ENCODE measurements at regions not wholly inside any gene's neighbourhood (a gene's known extent, or its start where the extent isn't known, plus 50 kb on each side); places are given as distances from the start of the nearest gene placed in this dataset.

DNA sequence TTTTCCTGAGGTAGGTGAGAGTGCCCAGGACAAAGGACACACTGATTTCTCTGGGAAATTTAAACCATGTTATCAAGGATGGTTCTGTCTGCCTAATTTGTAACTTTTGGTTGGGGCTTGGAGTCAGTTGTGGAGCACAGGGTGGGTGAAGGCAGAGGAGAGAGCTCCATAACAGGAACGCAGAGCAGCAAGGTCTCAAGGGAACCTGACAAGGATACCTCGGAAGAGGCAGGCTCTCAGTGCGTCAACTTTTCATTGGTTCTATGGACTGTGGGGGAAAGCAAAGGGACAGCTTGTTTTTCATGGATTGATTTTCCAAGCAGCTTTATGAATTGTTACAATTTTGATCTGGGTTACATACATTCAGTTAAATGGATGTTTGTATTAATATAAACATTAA is 110.4 kb downstream of the SLIT2 start:
- TF ChIP-seq, protein P1, sequence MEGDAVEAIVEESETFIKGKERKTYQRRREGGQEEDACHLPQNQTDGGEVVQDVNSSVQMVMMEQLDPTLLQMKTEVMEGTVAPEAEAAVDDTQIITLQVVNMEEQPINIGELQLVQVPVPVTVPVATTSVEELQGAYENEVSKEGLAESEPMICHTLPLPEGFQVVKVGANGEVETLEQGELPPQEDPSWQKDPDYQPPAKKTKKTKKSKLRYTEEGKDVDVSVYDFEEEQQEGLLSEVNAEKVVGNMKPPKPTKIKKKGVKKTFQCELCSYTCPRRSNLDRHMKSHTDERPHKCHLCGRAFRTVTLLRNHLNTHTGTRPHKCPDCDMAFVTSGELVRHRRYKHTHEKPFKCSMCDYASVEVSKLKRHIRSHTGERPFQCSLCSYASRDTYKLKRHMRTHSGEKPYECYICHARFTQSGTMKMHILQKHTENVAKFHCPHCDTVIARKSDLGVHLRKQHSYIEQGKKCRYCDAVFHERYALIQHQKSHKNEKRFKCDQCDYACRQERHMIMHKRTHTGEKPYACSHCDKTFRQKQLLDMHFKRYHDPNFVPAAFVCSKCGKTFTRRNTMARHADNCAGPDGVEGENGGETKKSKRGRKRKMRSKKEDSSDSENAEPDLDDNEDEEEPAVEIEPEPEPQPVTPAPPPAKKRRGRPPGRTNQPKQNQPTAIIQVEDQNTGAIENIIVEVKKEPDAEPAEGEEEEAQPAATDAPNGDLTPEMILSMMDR (IDR thresholded peaks at IDR 0.05; ENCODE audit: unreplicated experiment): no peak
- no peaks in the 10 kb centered on the region for H3K9me3 Mint-ChIP-seq (ENCODE audit: low read depth)
- no peak overlapping the region for H3K27ac Mint-ChIP-seq
- no peak for DNase-seq (ENCODE audit: low spot score, unreplicated experiment)
- H3K36me3 Mint-ChIP-seq (ENCODE audit: insufficient read depth): no peaks in the 10 kb centered on the region
- H3K27me3 Mint-ChIP-seq: no peaks in the 10 kb centered on the region
- no peak overlapping the region for H3K4me3 Mint-ChIP-seq (ENCODE audit: low read depth)
- H3K4me1 Mint-ChIP-seq (ENCODE audit: low read depth): no peaks in the 10 kb centered on the region

DNA sequence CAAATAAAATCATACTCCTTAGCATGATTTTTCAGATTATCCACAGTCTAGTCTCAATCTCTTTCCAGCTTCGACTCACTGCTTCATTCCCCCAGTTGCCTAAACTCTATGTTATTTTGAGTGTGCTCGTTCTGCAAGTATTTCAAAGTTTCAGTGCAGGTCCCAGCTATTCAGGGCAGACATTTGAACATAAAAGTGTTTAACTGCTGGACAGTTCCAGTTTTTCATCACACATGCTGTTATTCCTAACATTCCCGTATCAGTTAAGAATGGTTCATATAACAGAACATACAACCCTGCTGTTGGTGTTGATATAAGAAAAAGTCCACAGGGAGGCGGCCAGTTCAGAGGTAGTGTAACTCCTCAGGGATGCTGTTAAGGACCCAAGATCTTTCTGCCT is 113.3 kb downstream of the SLIT2 start:
- Mint-ChIP-seq H3K27ac (no peak overlapping the region), H3K9me3 (ENCODE audit: low read depth) (no peaks in the 10 kb centered on the region), H3K27me3 (no peaks in the 10 kb centered on the region), H3K4me3 (ENCODE audit: low read depth) (no peak overlapping the region), H3K36me3 (ENCODE audit: insufficient read depth) (no peaks in the 10 kb centered on the region), H3K4me1 (ENCODE audit: low read depth) (no peaks in the 10 kb centered on the region)
- TF ChIP-seq, protein P1 (IDR thresholded peaks at IDR 0.05; ENCODE audit: unreplicated experiment): no peak
- no peak for DNase-seq (ENCODE audit: low spot score, unreplicated experiment)

DNA sequence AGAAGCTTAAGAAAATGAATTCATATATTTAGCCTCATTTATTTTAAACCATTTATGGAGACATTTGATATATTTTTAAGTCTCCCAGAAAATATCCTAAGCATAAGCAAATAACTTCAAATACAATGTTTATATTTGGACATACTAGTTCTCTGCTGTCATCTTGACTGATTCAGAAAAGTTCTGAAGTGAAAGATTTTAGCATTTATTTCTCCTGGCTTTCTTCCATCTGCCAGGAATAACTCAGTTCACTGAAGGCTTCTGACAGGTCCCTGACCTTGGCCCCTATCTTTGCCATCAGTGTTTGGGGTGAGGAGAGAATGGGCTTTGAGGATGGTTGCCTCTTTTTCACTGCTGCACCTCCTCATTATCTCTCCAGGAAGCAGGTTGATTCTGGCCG is 115.7 kb downstream of the SLIT2 start:
- Mint-ChIP-seq H3K36me3 (ENCODE audit: insufficient read depth) (no peaks in the 10 kb centered on the region), H3K4me1 (ENCODE audit: low read depth) (no peaks in the 10 kb centered on the region), H3K4me3 (ENCODE audit: low read depth) (no peak overlapping the region), H3K27me3 (no peaks in the 10 kb centered on the region), H3K27ac (no peak overlapping the region), H3K9me3 (ENCODE audit: low read depth) (no peaks in the 10 kb centered on the region)
- TF ChIP-seq, protein P1 (IDR thresholded peaks at IDR 0.05; ENCODE audit: unreplicated experiment): no peak
- no peak for DNase-seq (ENCODE audit: low spot score, unreplicated experiment)

DNA sequence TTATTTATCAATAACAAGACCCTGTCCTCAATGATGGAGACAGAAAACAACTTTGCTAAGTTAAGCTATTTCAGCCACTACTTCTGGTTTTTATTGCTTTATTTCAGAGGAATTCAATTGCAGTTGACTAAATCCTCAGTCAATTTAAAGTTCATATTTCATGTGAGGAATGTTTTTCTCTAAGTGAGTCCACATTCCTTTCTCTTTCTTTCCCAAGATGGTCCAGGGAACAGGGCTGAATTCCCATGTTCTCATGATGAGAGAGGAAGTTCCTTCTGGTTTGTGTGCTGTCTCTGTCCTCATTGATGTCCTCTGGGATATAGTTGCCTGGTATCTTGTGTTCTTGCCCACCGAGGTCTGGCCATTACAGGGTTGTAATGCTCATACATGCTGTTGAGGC is 117.2 kb downstream of the SLIT2 start:
- H3K4me3 Mint-ChIP-seq (ENCODE audit: low read depth): no peak overlapping the region
- TF ChIP-seq, protein P1 (IDR thresholded peaks at IDR 0.05; ENCODE audit: unreplicated experiment): no peak
- H3K36me3 Mint-ChIP-seq (ENCODE audit: insufficient read depth): no peaks in the 10 kb centered on the region
- H3K27ac Mint-ChIP-seq: no peak overlapping the region
- H3K27me3 Mint-ChIP-seq: no peaks in the 10 kb centered on the region
- H3K9me3 Mint-ChIP-seq (ENCODE audit: low read depth): no peaks in the 10 kb centered on the region
- H3K4me1 Mint-ChIP-seq (ENCODE audit: low read depth): no peaks in the 10 kb centered on the region
- no peak for DNase-seq (ENCODE audit: low spot score, unreplicated experiment)

DNA sequence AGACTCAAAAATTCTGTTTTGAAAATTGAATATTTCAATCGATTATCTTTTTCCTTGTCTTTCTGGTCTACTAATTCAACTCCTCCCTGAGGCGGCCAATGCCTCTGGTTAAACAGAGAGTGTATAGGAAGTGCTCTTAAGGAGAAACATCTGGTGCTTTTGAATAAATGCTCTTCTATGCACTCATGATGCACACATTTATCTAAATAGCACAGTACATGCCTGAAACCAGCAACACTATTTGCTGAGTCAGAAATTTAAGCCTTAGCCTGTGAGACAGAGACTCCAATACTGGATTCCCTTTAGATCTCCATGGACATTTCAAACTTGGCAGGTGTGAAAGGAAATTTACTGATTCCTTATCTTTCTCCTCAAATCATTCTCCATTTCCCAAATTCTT is 118.6 kb downstream of the SLIT2 start:
- Mint-ChIP-seq H3K36me3 (ENCODE audit: insufficient read depth) (no peaks in the 10 kb centered on the region), H3K27me3 (no peaks in the 10 kb centered on the region), H3K9me3 (ENCODE audit: low read depth) (no peaks in the 10 kb centered on the region), H3K27ac (no peak overlapping the region), H3K4me3 (ENCODE audit: low read depth) (no peak overlapping the region), H3K4me1 (ENCODE audit: low read depth) (peaks cover 3% of the 10 kb centered on the region)
- no peak for DNase-seq (ENCODE audit: low spot score, unreplicated experiment)
- TF ChIP-seq, protein P1 (IDR thresholded peaks at IDR 0.05; ENCODE audit: unreplicated experiment): no peak

All from progenitor cell of endocrine pancreas (in vitro differentiated cells).